ENCODE measurements at regions not wholly inside any gene's neighbourhood (a gene's known extent, or its start where the extent isn't known, plus 50 kb on each side); places are given as distances from the start of the nearest gene placed in this dataset.

DNA sequence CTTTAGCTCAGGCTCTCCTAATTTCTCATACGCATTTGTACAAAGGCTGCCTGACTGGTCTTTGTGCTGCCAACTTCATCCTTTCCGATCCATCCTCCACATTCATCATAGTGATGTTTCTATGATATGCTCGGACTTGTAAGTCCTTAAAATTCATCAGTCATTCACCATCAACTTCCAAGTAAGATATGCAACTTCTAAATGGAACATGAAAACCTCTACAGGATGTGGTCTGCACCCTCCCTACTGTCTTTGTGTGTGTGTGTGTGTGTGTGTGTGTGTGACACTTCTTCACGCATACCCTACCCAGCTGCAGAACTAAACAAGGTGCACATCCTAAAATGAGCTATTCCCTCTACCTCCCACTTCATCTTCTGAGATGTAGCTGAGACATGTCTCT, 397.9 kb upstream of the NR5A2 start:
- H3K4me3 ChIP-seq (ENCODE audit: low read length): no peak overlapping the region
- 77% methylated on average over 4 of the region's 4 CpGs for WGBS
- DNase-seq (no peak), ATAC-seq (no peak)
- intact Hi-C loops (cut with DNase I): no loop called here
- H3K9me3 ChIP-seq (ENCODE audit: control insufficient read depth, low read length): no peaks in the 10 kb centered on the region
- no peaks in the 10 kb centered on the region for H3K4me1 ChIP-seq (ENCODE audit: control insufficient read depth, insufficient read depth, low read length)
- no peak overlapping the region for H3K27ac ChIP-seq (ENCODE audit: low read length)
- no peaks in the 10 kb centered on the region for H3K27me3 ChIP-seq (ENCODE audit: control insufficient read depth, insufficient read depth)

DNA sequence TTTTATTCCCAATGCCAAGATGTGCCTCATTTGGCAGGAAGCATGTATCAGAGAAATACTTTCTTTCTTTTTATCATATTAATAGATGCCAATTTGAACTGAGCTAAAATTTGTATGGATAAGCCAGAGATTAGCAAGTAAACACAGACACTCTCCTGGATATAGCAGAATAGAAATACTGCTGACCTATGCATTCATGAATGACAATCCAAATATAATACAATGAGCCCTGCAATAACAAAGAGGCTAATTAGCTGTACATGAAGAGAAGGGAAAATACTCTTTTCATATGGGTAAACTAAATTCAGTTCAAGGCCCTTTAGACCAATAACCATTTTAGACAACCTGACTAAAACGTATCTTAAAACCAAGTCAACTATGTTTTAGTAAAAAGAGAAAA, 388.1 kb upstream of the NR5A2 start:
- intact Hi-C loops (cut with DNase I): no loop called here
- Histone ChIP-seq H3K4me3 (ENCODE audit: low read length) (no peak overlapping the region), H3K27me3 (ENCODE audit: control insufficient read depth, insufficient read depth) (no peaks in the 10 kb centered on the region), H3K27ac (ENCODE audit: low read length) (no peak overlapping the region), H3K9me3 (ENCODE audit: control insufficient read depth, low read length) (no peaks in the 10 kb centered on the region), H3K4me1 (ENCODE audit: control insufficient read depth, insufficient read depth, low read length) (no peaks in the 10 kb centered on the region)
- DNase-seq: no peak
- ATAC-seq: no peak
- WGBS: 74% methylated on average over 1 of the region's 1 CpG

DNA sequence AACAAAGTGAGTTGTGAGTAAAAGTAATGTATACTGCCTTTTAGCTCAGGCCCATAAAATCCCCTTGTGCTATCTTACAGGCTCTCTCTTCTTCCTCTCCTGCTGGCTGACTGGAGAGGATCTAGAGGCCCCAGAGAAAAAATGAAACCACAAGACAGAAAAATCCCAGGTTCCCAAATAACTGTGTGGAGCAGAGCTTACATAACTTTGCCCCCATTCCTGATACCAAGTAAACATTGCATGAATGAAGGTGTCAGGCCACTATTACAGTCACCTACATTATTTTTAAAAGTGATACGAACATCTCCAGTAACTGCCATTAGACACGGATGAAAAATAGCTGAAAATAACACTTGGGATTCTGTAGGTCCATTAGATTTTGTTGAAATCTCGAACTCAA, 386.0 kb upstream of the NR5A2 start:
- Histone ChIP-seq H3K27ac (ENCODE audit: low read length) (no peak overlapping the region), H3K27me3 (ENCODE audit: control insufficient read depth, insufficient read depth) (no peaks in the 10 kb centered on the region), H3K9me3 (ENCODE audit: control insufficient read depth, low read length) (no peaks in the 10 kb centered on the region), H3K4me1 (ENCODE audit: control insufficient read depth, insufficient read depth, low read length) (no peaks in the 10 kb centered on the region), H3K4me3 (ENCODE audit: low read length) (no peak overlapping the region)
- DNase-seq: no peak
- intact Hi-C loops (cut with DNase I): no loop called here
- whole genome bisulfite sequencing: 81% methylated on average over 3 of the region's 3 CpGs
- ATAC-seq: no peak

DNA sequence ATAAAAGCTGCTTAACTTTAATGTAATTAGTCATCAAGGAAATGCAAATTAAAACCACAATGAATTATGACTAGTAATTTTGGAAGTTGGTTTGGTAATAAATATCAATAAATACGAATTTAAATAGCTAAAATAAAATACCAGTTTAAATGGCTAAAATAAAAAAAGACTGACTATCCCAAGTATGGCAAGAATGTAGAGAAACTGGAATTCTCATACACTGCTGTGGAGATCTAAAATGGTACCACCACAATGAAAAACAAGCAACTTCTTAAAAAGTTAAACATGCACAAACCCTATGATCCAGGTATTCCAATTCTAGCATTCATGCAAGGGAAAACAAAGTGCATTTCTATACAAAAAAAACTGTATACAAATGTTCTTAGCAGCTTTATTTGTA, 382.6 kb upstream of the NR5A2 start:
- DNase-seq (no peak), ATAC-seq (no peak)
- no peak overlapping the region for H3K4me3 ChIP-seq (ENCODE audit: low read length)
- 33% methylated on average over 1 of the region's 1 CpG for WGBS
- intact Hi-C loops (cut with DNase I): no loop called here
- H3K27me3 ChIP-seq (ENCODE audit: control insufficient read depth, insufficient read depth): no peaks in the 10 kb centered on the region
- no peaks in the 10 kb centered on the region for H3K9me3 ChIP-seq (ENCODE audit: control insufficient read depth, low read length)
- no peak overlapping the region for H3K27ac ChIP-seq (ENCODE audit: low read length)
- no peaks in the 10 kb centered on the region for H3K4me1 ChIP-seq (ENCODE audit: control insufficient read depth, insufficient read depth, low read length)

DNA sequence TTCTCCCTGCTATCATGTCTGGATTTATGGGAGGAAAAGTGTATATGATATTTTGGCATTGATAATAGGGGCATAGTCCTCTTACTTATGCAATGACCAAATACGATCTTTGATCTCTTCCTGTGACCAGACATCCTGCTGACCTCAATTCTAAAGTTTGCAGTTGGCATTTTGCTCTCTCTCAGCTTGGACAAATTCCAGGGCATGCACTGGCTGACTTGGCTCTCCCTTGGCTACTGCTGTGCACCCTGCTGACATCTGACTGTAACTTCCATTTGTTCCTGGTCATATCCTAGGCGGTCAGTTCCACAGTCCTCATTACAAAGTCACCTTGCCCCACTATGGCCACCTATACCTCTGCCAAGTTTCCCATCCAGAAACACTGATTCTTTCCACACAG, 380.7 kb upstream of the NR5A2 start:
- no peak for DNase-seq
- no peak for ATAC-seq
- H3K27me3 ChIP-seq (ENCODE audit: control insufficient read depth, insufficient read depth): no peaks in the 10 kb centered on the region
- intact Hi-C loops (cut with DNase I): no loop called here
- no peaks in the 10 kb centered on the region for H3K9me3 ChIP-seq (ENCODE audit: control insufficient read depth, low read length)
- H3K4me1 ChIP-seq (ENCODE audit: control insufficient read depth, insufficient read depth, low read length): no peaks in the 10 kb centered on the region
- WGBS: 83% methylated on average over 2 of the region's 2 CpGs
- no peak overlapping the region for H3K27ac ChIP-seq (ENCODE audit: low read length)
- H3K4me3 ChIP-seq (ENCODE audit: low read length): no peak overlapping the region

DNA sequence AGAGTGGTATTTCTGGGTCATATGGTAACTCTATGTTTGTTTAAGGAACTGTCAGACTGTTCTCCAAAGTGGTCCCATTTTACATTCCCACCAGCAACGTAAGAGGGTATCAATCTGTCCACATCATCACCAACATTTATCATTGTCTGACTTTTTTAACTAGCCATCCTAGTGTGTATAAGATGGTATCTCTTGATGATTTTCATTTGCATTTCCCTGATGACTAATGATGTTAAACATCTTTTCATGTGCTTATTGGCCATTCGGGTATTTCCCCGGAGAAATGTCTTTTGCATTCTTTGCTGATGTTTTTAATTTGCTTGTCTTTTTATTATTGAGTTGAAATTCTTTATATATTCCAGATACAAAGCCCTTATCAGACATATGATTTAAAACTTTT, 370.1 kb upstream of the NR5A2 start:
- no peak overlapping the region for H3K27ac ChIP-seq (ENCODE audit: low read length)
- no peaks in the 10 kb centered on the region for H3K27me3 ChIP-seq (ENCODE audit: control insufficient read depth, insufficient read depth)
- ATAC-seq (no peak), DNase-seq (no peak)
- H3K4me1 ChIP-seq (ENCODE audit: control insufficient read depth, insufficient read depth, low read length): no peaks in the 10 kb centered on the region
- 81% methylated on average over 3 of the region's 3 CpGs for WGBS
- no peak overlapping the region for H3K4me3 ChIP-seq (ENCODE audit: low read length)
- intact Hi-C loops (cut with DNase I): no loop called here
- no peaks in the 10 kb centered on the region for H3K9me3 ChIP-seq (ENCODE audit: control insufficient read depth, low read length)

DNA sequence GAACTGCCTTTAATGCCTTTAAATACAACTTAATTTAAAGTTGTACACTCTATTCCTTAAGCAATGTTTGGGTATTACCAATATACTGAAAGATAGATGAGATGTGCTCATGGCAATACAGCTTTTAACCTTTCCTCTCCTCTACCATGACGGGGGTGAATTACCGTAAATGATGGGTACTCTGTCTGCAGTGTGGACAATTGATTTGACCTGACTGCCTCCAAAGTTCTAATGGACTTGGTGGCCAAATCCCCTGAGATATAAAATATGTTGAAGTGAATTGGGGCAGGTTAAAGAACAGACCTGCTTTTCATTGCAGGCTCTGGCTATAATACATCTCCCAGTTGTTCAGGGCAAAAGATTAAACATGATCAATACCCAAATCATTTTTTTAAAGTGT, 367.4 kb upstream of the NR5A2 start:
- Histone ChIP-seq H3K9me3 (ENCODE audit: control insufficient read depth, low read length) (no peaks in the 10 kb centered on the region), H3K4me3 (ENCODE audit: low read length) (no peak overlapping the region), H3K4me1 (ENCODE audit: control insufficient read depth, insufficient read depth, low read length) (no peaks in the 10 kb centered on the region), H3K27ac (ENCODE audit: low read length) (no peak overlapping the region), H3K27me3 (ENCODE audit: control insufficient read depth, insufficient read depth) (no peaks in the 10 kb centered on the region)
- DNase-seq (no peak), ATAC-seq (no peak)
- WGBS: 81% methylated on average over 2 of the region's 2 CpGs
- intact Hi-C loops (cut with DNase I): no loop called here

DNA sequence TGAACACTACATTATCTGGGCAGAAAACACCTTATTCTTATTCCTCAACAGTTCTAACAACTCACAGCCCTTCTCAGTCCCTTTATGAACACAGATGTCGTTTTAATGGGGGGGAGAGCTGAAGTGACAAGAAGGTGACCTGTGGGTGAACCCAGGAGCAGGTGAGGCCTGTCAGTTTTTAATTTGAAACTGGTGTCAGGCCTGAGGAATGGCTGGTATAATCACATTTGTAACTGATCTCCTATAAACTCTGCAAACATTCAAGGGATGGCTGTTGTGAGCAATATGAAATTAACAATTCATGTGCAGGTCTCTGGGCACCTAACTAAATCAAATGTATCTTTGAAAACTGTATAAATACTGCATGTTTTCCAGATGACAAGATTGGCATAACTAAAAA, 362.1 kb upstream of the NR5A2 start:
- 18% methylated on average over 1 of the region's 1 CpG for WGBS
- no peaks in the 10 kb centered on the region for H3K27me3 ChIP-seq (ENCODE audit: control insufficient read depth, insufficient read depth)
- H3K9me3 ChIP-seq (ENCODE audit: control insufficient read depth, low read length): no peaks in the 10 kb centered on the region
- H3K4me1 ChIP-seq (ENCODE audit: control insufficient read depth, insufficient read depth, low read length): no peaks in the 10 kb centered on the region
- no peak overlapping the region for H3K27ac ChIP-seq (ENCODE audit: low read length)
- H3K4me3 ChIP-seq (ENCODE audit: low read length): no peak overlapping the region
- DNase-seq (no peak), ATAC-seq (no peak)
- intact Hi-C loops (cut with DNase I): no loop called here

DNA sequence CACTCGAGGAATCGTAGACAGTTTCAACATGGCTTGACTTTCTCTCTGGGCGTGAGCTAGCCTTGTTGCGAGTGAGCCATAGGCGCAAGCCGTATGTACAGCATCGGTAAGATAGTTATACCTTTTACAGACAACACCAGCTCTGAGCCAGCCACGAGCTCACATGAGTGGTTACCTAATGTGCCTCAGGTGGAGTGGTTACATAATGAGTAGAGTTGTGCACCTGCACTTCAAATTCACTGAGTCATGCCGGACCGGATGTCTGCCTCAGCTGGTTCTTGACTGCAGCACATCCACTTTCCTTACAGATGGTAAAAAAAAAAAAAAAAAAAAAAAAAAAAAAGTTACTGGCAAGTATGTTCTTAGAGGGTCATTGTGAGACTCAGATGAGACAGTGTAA, 360.4 kb upstream of the NR5A2 start:
- WGBS: 92% methylated on average over 10 of the region's 10 CpGs

DNA sequence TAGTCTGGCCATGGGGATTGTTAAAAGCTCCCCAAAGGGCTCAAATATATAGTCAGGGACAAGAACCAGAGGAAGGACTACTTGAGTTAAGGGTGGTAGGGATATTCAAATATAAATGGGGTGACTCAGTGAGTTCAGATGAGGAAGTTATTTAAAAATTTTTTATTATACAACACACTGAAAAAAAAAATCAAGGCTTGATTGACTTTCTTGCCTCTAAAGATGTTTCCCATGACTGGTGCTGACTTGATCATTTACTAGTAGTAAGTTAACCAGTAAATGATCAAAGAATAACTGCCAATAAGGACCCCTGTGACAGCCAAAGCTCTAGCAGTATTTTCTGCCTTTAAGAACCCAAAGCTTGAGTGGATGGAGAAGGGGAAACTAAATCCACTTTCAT, 357.6 kb upstream of the NR5A2 start:
- no peak for ATAC-seq

More for the DNA sequence above, 360.4 kb upstream of the NR5A2 start:
- no peak for DNase-seq
- Histone ChIP-seq H3K27ac (ENCODE audit: low read length) (no peak overlapping the region), H3K9me3 (ENCODE audit: control insufficient read depth, low read length) (no peaks in the 10 kb centered on the region), H3K27me3 (ENCODE audit: control insufficient read depth, insufficient read depth) (no peaks in the 10 kb centered on the region), H3K4me3 (ENCODE audit: low read length) (no peak overlapping the region), H3K4me1 (ENCODE audit: control insufficient read depth, insufficient read depth, low read length) (no peaks in the 10 kb centered on the region)
- ATAC-seq: no peak
- intact Hi-C loops (cut with DNase I): no loop called here

DNA sequence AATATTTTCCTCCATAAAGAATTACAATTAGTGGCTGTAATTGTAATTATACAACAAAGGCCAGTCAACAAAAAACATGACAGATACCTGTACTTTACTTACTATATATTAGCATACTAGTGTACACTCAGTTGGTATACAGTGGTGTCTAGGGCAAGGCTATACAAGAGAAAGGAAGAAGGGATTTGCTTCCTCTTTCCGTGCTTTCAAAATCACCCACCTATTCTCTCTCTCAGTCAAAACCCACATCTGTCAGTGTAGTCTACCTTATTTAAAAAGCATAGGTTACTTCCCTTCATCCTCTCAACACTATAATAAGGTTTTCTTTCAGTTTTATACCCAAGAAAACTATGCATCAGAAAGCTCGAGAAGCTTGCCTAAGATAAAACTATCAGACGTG, 355.8 kb upstream of the NR5A2 start:
- Histone ChIP-seq H3K9me3 (ENCODE audit: control insufficient read depth, low read length) (no peaks in the 10 kb centered on the region), H3K27ac (ENCODE audit: low read length) (no peak overlapping the region), H3K27me3 (ENCODE audit: control insufficient read depth, insufficient read depth) (no peaks in the 10 kb centered on the region), H3K4me3 (ENCODE audit: low read length) (no peak overlapping the region), H3K4me1 (ENCODE audit: control insufficient read depth, insufficient read depth, low read length) (no peaks in the 10 kb centered on the region)
- intact Hi-C loops (cut with DNase I): no loop called here
- 88% methylated on average over 3 of the region's 3 CpGs for WGBS
- ATAC-seq (no peak), DNase-seq (no peak)

More for the DNA sequence above, 357.6 kb upstream of the NR5A2 start:
- intact Hi-C loops (cut with DNase I): no loop called here
- H3K27me3 ChIP-seq (ENCODE audit: control insufficient read depth, insufficient read depth): no peaks in the 10 kb centered on the region
- no peak overlapping the region for H3K27ac ChIP-seq (ENCODE audit: low read length)
- no peak overlapping the region for H3K4me3 ChIP-seq (ENCODE audit: low read length)
- no peaks in the 10 kb centered on the region for H3K9me3 ChIP-seq (ENCODE audit: control insufficient read depth, low read length)
- no peaks in the 10 kb centered on the region for H3K4me1 ChIP-seq (ENCODE audit: control insufficient read depth, insufficient read depth, low read length)
- DNase-seq: no peak

DNA sequence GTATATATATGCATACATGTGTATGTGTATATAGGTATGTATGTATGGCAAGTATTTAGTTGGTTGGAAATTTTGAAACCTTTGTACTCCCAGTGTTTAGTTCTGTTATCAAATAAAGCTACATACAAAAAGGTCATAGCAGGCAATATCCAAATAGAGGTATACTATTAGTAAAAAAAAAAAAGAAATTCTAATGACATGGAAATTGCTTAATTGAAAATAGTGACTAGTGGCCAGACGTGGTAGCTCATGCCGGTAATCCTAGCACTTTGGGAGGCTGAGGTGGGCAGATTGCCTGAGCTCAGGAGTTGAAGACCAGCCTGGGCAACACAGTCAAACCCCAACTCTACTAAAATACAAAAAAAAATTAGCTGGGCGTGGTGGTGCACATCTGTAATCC, 351.6 kb upstream of the NR5A2 start:
- WGBS: 85% methylated on average over 3 of the region's 3 CpGs
- H3K4me3 ChIP-seq (ENCODE audit: low read length): no peak overlapping the region
- H3K27me3 ChIP-seq (ENCODE audit: control insufficient read depth, insufficient read depth): no peaks in the 10 kb centered on the region
- no peak for ATAC-seq
- DNase-seq: no peak
- H3K9me3 ChIP-seq (ENCODE audit: control insufficient read depth, low read length): no peaks in the 10 kb centered on the region
- no peaks in the 10 kb centered on the region for H3K4me1 ChIP-seq (ENCODE audit: control insufficient read depth, insufficient read depth, low read length)
- intact Hi-C loops (cut with DNase I): no loop called here
- H3K27ac ChIP-seq (ENCODE audit: low read length): no peak overlapping the region

Data from right cardiac atrium (tissue), 5 donors.